NCI-H2081 treated with DMSO at 0.1 percent for 48 hours (cell line): ENCODE measurements at regions not wholly inside any gene's neighbourhood (a gene's known extent, or its start where the extent isn't known, plus 50 kb on each side); places are given as distances from the start of the nearest gene placed in this dataset.

Experiments used
- DNase-seq: peaks from one replicate; lab custom pipeline; 2025; lab: John Stamatoyannopoulos, UW

DNA sequence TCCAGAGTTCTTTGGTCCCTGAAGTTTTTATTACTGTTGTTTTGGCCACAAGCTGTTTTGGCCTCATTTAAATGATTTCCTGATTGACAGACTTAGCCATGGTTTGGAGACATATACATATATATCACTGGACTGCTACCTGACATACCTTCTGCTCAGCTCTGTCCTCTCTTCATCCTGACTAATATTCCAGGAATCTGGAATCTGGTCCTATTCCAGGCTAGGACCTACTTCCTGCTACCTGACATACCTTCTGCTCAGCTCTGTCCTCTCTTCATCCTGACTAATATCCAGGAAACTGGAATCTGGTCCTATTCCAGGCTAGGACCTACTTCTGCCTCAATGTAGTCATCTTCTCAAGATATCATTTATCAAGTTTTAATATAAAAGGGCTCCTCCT, 724.4 kb upstream of the ROBO1 start:
- no peak for DNase-seq

DNA sequence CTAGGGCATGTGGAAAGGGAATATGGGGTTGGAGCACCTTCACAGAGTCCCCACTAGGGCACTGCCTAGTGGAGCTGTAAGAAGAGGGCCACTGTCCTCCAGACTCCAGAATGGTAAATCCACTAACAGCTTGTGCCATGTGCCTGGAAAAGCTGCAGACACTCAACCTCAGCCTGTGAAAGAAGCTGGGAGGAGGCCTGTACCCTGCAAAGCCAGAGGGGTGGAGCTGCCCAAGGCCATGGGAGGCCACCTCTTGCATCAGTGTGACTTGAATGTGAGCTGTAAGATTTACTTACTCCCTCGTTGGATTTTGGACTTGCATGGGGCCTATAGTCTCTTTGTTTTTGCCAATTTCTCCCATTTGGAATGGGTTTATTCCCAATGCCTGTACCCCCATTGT, 705.2 kb upstream of the ROBO1 start:
- no peak for DNase-seq

DNA sequence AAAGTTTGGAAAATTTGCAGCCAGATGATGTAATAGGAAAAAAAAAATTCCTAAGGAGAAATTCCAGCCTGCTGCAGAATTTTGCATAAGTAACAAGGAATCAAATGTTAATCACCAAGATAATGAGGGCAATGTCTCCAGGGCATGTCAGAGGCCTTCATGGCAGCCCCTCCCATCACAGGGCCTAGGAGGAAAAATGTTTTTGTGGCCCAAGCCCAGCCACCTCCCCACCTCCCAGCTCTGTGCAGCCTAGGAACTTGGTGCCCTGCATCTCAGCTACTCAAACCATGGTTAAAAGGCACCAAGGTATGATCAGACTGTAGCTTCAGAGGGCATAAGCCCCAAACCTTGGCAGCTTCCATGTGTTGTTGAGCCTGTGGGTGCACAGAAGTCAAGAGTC, 704.7 kb upstream of the ROBO1 start:
- DNase-seq = no peak

DNA sequence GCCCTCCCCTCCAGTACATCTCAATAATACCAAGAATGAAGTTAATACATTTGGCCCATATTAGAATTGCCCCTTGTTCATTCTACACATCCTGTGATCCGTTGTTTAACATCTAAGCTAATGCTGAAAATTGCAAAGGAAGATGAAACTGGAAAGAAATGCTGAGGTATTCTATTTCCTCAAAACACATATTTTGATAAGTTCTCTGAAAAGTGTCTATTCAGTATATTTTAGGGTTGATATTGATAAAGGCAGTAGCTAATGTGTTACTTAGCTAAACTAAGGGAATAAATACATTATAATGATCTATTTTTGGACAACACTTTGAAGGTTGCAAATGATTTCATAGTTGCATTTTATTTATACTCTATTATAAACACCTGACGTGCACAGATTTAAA, 702.6 kb upstream of the ROBO1 start:
- DNase-seq = no peak

DNA sequence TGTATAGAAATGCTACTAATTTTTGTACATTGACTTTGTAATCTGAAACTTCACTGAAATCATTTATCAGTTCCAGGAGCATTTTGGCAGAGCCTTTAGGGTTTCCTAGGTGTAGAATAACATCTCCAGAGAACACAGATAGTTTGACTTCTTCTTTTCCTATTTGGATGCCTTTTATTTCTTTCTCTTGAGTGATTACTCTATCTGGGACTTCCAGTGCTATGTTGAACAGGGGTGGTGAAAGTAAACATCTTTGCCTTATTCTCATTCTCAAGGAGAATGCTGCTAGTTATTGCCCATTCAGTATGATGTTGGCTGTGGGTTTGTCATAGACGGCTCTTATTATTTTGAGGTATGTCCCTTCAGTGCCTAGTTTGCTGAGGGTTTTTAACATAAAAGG, 697.9 kb upstream of the ROBO1 start:
- no peak for DNase-seq

DNA sequence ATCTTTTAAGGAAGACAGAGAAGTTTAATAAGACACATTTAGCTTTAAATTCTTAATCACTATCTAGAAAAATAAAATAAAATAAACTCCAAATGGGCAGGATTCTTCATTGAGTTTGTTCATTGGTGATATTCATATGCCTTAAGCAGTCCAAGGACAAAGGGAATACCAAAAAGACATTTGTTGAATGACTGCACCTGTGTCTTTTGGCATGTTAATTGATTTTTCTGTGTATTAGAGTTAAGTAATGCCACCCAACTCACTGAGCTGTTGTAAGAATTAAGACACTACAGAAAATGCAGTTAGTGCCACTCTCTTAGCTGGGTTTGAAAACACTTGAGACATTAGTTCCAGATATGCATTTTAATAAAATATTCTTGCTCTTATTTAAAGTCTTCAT, 683.6 kb upstream of the ROBO1 start:
- no peak for DNase-seq

DNA sequence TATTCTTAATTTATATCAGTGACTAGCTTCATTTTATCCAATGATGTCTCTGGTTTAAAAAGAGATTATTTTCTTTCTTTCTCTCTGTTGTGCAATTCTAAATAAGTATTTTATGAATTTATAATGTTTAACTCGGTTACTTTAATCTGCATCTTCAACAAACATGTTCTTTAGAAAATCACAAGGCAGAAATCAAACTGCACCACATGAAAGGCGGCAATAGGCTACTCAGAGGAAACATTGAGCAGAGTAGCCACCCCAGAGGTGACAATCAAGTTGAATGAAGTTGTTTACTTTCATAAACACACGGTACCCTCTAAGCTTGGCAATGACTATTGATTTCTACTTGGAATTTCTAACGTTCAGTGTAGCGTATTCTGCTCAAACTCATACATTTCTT, 677.8 kb upstream of the ROBO1 start:
- no peak for DNase-seq

DNA sequence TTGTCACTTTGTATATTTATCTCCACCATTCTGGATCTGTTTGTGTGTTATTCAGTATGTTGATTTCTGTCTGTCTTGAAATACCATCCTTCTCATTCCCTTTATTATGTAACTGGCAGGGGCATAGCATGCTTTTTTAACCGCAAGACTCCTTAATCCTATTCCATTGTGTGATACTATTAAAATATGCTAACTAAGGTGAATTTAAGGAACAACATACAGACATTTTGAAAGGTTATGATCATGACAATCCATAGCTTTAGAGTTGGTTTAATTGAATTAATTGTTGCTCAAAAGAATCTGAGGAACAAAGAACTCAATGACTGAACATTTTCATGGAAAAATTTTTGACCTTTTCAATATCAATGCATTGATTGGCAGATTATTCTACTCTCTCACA, 677.3 kb upstream of the ROBO1 start:
- DNase-seq = no peak

DNA sequence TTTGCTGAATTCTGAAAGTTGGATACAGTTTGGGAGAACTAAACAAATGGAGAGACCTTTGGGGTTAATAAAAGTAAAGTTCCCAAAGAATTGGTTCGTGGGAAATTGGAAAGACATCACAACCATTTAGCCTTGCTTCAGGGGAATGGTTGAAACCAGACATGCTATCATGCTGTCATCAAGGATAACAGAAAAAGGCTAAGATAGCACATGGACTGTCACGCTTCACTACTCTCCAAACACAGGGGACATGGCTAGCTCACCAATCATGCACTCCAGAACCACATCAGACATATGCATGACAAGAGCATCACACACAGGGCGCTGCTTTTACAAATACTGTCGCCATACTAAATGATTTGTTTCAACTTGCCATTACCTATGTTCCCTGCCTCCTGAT, 671.7 kb upstream of the ROBO1 start:
- no peak for DNase-seq

DNA sequence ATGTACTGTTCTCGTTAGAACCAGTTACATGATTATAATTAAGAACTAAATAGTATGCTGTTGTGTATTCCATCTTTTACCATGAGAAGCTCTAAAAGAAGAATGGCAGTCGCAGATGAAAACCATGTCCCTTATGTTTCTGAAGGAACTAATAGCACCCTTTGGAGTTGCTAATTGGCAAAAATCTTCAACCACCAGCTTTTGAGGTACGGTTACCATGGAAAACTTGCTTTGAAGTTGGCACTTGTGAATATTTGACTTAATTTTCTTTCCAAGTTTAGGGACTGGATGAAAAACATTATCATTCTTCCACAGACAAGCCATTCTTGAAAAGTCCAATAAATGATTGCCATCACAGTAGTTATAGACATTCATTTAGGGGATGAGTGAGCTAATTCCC, 666.6 kb upstream of the ROBO1 start:
- DNase-seq = no peak

DNA sequence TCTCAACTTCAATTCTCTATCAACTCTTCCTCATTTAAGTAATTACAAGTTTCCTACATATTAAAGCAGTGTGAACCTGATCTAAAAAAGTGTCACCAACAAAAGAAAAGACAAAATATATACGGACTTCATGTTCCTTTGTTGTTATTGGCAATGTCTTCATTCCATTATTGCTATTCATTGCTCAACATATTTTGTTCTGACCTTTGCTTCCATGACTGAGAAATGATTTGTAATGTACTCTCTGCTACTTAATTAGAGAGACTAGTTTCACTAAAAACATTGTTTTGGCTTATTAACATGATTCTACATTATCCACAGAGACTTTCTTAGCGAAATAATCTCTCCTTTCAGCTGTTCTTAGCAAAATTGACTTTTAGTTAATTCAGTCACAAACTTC, 657.2 kb upstream of the ROBO1 start:
- no peak for DNase-seq

DNA sequence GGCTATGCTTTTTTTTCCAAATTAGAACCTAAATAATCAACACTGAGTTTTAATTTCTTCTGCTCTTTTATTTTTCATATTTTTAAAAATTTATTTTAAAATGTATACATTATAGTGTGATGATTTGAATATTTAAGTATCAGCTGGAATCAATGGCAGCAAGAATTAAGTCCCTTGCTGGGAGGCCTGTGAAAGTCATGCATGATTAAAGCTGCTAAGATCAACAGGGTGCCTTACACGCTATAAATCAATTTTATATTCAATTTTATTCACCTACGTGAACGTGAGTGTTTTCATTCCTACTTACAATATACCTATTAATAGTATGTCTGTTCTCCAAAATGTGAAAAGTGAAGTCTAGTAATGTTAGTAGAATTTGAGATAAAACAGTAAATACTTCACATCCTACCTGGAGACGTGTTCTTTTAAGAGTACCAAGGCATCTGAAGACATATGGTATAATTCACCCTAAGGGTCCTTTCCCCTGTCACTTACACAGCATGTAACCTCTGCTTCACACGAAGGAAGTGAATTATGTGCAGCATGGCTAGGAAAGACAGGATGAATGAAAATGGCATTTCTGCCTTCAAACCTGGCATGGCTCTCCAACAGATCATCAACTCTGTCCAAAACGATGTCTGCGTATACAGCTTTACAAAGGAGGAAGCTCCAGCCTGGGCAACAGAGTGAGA, 640.4 kb upstream of the ROBO1 start:
- no peak for DNase-seq

DNA sequence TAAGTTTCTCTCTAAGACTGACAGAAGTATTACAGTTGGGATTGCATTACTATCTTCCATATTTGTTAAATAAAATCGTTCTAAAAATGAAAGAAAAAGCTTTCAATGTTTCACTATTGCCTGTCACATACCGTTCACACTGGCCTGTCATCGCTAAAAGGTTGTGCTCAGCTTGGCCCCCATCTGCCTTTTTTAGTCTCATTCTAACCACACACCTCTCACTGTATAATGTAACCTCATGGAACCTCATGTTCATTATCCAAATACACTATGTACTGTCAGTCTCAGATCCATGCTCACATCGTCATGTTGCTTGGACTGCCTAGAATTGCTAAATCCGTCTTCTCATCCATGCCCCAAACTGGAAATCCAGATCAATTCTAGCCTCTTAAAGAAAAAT, 637.8 kb upstream of the ROBO1 start:
- no peak for DNase-seq

DNA sequence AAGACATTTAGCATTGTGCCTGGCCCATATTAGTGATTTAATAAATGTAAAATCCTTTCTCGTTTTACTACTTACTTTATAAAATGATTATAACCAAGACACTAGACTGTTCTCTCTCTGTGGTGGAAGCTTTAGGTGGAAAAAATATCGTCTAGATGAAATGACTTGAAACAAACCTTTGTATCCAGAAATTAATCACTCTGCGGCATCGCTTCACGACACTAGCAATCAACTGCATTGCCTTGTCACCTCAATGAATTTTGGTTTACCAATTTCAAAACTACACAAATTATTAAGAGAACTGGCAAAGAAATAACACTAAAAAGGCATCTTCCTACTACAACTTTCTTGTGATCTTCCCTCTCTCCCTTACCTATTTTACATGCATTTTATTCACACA, 627.2 kb upstream of the ROBO1 start:
- DNase-seq = no peak

DNA sequence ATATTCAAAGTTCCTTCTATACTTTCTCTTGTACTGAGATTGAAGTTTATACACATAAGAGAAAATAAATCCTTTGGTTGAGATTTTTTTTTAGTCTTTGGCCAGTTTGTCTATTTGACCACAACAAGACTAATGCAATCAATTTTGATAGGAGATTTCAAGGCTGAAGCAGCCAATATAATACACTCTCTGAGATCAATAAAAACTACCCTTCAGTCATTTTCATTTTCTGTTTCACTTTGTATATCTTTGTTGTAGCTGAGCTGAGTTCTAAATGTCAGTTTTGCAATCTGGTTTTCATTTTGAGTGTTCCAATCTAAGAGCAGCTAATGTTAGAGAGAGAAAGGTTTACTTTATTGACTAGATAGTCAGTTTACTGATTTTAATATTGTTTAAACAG, 623.8 kb upstream of the ROBO1 start:
- no peak for DNase-seq

DNA sequence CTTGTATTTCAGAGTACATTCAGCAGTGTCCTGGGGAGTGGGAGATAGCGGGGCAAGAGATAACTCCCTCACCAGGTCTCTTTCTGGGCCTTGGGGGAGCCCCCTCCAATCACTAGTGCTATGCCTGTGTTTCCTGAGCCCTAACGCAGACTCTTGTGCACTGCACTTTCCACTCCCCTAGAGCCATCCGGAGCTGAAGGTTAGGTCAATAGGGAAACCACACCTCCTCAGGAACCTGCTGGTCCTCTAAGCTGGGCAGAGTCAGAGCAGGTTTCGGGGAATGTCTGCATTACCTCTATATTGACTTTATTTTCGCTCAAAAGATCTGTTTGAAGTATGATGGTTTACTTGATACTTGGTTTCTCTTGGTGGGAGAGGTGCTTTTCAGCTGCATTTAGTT, 617.0 kb upstream of the ROBO1 start:
- DNase-seq = no peak

DNA sequence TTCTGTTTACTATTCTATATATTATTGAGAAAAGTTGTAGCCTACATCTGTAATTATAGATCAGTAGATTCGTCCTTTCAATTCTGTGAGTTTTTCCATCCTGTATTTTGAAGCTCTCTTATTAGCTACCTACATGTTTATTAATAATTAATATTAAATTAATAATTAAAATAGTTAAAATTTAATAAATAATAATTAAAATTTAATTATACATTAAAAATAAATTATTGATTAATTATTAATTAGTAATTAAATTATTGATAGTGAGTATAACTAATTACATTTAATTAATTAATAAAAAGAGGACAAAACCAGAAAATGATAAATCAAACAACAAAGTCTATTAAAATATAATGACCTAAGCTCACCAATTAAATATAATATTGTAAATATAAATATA, 606.6 kb upstream of the ROBO1 start:
- no peak for DNase-seq

DNA sequence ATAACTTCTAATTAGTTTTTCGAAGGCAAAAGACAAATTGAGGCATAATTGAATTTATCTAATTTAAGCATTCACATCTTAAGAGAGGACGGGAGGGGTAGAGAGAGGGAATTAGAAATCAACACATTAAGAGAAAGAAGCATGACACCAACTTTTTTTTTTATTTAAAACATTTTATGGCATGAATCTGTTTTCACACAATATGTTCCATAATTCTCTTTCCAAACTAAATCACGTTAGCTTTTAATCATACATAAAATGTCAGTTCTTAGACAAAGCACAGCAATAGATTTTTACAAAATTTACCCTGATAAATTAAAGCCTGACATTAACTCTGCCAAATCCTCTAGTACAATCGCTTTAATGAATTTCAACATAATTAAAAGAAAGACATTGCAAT, 600.8 kb upstream of the ROBO1 start:
- DNase-seq = no peak

DNA sequence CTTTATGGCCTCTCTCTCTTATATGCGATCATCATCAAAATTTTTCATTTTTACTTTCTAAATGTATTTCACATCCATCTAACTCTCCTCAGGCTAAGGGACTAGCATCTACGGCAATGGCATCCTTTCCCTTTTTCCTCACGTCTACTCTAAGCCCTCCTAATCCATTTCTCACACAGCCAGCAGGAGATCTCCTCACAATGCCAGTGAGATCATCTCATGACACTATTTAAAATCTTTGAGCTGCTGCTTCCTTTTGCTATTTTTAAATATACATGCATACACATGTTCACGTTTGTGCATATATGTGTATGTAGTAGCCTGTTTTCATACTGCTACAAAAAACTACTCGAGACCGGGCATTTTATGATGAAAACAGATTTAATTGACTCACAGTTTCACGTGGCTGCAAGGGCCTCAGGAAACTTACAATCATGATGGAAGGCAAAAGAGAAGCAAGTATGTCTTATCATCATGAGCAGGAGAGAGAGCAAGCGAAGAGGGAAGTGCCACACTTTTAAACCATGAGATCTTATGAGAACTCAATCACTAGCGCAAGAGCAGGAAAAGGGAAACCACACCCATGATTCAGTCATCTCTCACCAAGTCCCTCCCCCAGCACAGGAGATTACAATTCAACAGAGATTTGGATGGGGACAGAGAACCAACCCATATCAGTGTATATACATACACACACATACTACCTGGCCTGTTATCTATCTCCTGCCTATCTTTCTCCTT, 599.2 kb upstream of the ROBO1 start:
- DNase-seq = no peak

DNA sequence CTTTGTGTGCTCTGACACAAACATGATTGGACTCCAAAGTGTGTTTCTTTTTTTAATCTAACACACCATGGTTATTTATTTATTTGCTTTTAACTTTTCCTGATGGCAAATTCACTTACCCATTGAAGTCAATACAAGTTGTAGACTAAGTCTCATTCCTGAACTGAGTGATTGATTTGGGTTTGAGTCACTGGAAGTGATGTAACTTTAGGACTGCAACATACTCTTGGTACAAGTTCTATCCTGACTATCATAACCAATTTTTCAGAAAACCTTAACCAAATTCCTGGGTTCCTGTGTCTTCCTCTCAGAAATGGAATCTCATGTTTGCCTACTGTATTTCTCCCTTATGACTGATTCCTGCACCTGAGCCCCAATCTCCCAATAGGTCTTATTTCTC, 590.0 kb upstream of the ROBO1 start:
- no peak for DNase-seq

DNA sequence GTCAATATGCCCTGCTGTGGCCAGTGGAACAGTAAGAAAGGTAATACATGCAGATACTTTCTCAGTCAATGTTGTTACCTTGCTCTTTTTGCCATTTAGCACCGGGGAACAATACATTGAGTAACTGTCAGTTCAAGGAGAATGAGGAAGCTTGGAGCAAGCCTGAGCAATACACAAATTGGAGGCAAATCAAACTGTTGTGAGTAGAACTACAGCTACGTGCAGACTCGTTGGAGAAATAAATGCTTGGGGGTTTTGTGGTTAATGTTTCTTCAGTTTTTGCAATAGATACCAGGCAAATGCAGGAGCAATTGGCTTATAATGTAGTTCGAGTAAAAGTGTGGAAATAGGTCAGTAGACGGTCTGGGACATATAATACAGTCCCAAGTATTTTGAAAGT, 587.3 kb upstream of the ROBO1 start:
- no peak for DNase-seq

DNA sequence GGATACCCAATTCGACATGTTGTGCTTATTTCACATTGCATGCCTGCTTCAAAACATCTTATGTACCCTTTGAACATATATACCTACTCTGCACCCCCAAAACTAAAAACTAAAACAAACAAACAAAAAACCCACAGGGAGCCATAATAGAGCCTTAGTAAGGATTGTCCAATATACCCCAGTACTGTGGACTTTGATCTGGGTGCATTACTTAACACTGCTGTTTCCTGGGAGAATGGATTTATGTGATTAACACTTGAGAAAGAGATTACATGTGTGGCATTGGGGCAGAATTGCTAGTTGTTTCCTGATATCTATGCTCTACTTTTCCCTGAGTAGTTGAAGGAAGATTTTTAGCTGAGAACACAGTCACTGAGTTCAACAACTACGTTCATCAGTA, 583.4 kb upstream of the ROBO1 start:
- no peak for DNase-seq

DNA sequence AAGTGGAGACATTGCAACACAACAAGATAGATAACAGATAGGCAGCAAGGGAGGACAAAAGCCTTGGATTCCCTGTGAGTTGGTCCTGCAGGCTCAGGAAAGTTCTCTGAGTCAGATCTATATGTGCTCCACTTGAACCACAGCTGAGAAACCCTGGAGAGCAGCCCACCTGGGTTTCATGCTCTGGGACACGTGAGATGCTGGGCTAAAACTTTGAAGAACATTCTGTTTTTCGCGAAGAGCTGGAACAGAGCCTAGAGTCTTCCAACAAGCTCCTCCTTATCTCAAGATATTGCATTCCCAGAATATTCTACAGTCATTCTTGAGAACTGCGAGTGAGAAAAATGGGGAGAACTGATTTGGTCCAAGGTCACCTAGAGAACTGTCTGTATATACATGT, 583.0 kb upstream of the ROBO1 start:
- DNase-seq = no peak

DNA sequence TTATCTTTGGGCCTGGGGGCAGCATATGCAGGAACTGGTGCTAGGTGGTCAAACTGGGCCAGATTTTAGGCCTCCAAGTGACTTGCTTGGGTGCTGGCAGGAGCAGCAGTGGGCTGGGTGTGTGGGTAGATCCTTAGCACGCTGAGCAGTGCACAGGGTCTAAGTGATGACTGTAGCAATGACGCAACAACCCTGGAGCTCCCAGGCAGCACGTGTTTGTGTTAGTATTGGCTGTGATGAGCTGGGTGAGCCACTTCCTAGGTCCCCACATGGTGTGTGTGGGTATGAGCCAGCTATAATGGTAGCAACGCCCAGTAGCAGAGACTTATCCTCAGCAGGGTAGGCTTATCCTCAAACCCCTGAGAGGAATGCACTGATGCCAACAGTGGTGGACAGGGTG, 570.6 kb upstream of the ROBO1 start:
- no peak for DNase-seq
